ENCODE measurements at regions not wholly inside any gene's neighbourhood (a gene's known extent, or its start where the extent isn't known, plus 50 kb on each side); places are given as distances from the start of the nearest gene placed in this dataset.

- H3K56ac ChIP-seq (replicated peaks; ENCODE audit: insufficient read length, low read depth, low read length): no peak overlapping the region
- H3K27me3 ChIP-seq (replicated peaks in 1 of 4; ENCODE audit: control insufficient read depth in 3 of 4, extremely low read depth in 1 of 4, insufficient read depth in 3 of 4, low read length in 3 of 4): no peaks in the 10 kb centered on the region
- no peak overlapping the region for H3K4me2 ChIP-seq (ENCODE audit: insufficient read depth in 1 of 2, low read depth in 2 of 2, low read length in 2 of 2)
- H3K18ac ChIP-seq (ENCODE audit: extremely low read depth, low read length): no peak overlapping the region
- POLR2A ChIA-PET (ENCODE audit: partially characterized antibody): no interaction called here
- no peak overlapping the region for H3K14ac ChIP-seq (ENCODE audit: insufficient read length)
- H2AFZ ChIP-seq (ENCODE audit: low read length): no peak overlapping the region
- H3K23me2 ChIP-seq (ENCODE audit: low read depth, low read length): no peaks in the 10 kb centered on the region
- H3K79me2 ChIP-seq (ENCODE audit: control insufficient read depth in 1 of 2, insufficient read depth in 2 of 2, low read length in 2 of 2): no peaks in the 10 kb centered on the region
- no peaks in the 10 kb centered on the region for H3K79me1 ChIP-seq (ENCODE audit: low read depth, low read length)
- H3K27ac ChIP-seq (ENCODE audit: low read depth, low read length): no peak overlapping the region
- CTCF ChIA-PET (ENCODE audit: partially characterized antibody): interaction anchor here (0.6 to 1.4 kb wide), 2 partner anchors 23 to 46 kb away, joined by 3 to 4 read pairs; no protein-coding TSS in a partner anchor
- 91% methylated on average over 3 of the region's 3 CpGs; no CpG with 5 or more reads in 1 of the 2 experiments for WGBS, 2 experiments (ENCODE audit: extremely low coverage in 1 of 2, insufficient coverage in 1 of 2, insufficient read length in 1 of 2, insufficient replicate concordance in 2 of 2, low coverage in 1 of 2, low lambda C conversion rate in 2 of 2, missing lambda C conversion rate in 1 of 2)
- no peak overlapping the region for H2BK15ac ChIP-seq (ENCODE audit: low read length)
- H3K9ac ChIP-seq (replicated peaks in 1 of 4; ENCODE audit: extremely low read depth in 1 of 4, low read depth in 3 of 4, low read length in 3 of 4): no peak overlapping the region
- H3K9me3 ChIP-seq (ENCODE audit: insufficient read depth in 2 of 2, low read depth in 1 of 2, low read length in 1 of 2): no peaks in the 10 kb centered on the region
- no peak overlapping the region for H3K4ac ChIP-seq (replicated peaks; ENCODE audit: insufficient read length, low read depth, low read length)
- no peak overlapping the region for H2AK5ac ChIP-seq (ENCODE audit: low read depth, low read length)
- H4K8ac ChIP-seq (ENCODE audit: extremely low read depth, insufficient read depth, low read length): no peak overlapping the region
- FAIRE-seq: no peak
- no peaks in the 10 kb centered on the region for H3K36me3 ChIP-seq (ENCODE audit: control insufficient read depth in 2 of 4, insufficient read depth in 4 of 4, low read length in 3 of 4)
- H3K4me1 ChIP-seq (replicated peaks in 1 of 4; ENCODE audit: control insufficient read depth in 3 of 4, insufficient read depth in 4 of 4, low read length in 3 of 4): peaks cover 0 to 6% (median 3%) of the 10 kb centered on the region in 4 experiments; a peak in 5 of 7 replicates
- H2BK20ac ChIP-seq (ENCODE audit: low read length): no peak overlapping the region
- TF ChIP-seq E2F6 (IDR thresholded peaks at IDR 0.05) (no peak), TEAD4 (IDR thresholded peaks at IDR 0.05; ENCODE audit: low read depth, low read length) (no peak), SP1 (IDR thresholded peaks at IDR 0.05; ENCODE audit: low read depth, low read length) (no peak), TAF7 (optimal IDR thresholded peaks at IDR 0.05; ENCODE audit: borderline replicate concordance, low read depth, low read length) (no peak), BCL11A (IDR thresholded peaks at IDR 0.05; ENCODE audit: low read depth in 2 of 2, low read length in 2 of 2) (no peak), HDAC6 (IDR thresholded peaks at IDR 0.05; ENCODE audit: low read depth, low read length) (no peak), RNF2 (IDR thresholded peaks at IDR 0.05; ENCODE audit: borderline replicate concordance, low read depth, low read length, missing control alignments, poor library complexity, severe bottlenecking) (no peak), NANOG (IDR thresholded peaks at IDR 0.05; ENCODE audit: insufficient read depth, low read depth, low read length, poor library complexity, severe bottlenecking) (no peak)
- H4K91ac ChIP-seq (replicated peaks; ENCODE audit: insufficient read length, low read length): no peak overlapping the region
- H3K4me3 ChIP-seq (ENCODE audit: extremely low read depth in 1 of 4, insufficient read depth in 2 of 4, low read depth in 3 of 4, low read length in 4 of 4): no peak overlapping the region
- H4K5ac ChIP-seq (ENCODE audit: insufficient read length, low read depth, low read length): no peak overlapping the region
- no peak overlapping the region for H3K23ac ChIP-seq (ENCODE audit: insufficient read length)
- H2BK120ac ChIP-seq (replicated peaks; ENCODE audit: low read depth, low read length): no peak overlapping the region
- no peaks in the 10 kb centered on the region for H4K20me1 ChIP-seq (replicated peaks in 1 of 2; ENCODE audit: control insufficient read depth in 1 of 2, insufficient read depth in 2 of 2, low read length in 2 of 2)
- no peak overlapping the region for H2BK5ac ChIP-seq (ENCODE audit: low read depth, low read length)
- DNase-seq (ENCODE audit: low read depth in 1 of 2, low spot score in 2 of 2): no peak
- no peak overlapping the region for H2BK12ac ChIP-seq (ENCODE audit: low read depth, low read length)
Measured at GRCh38 chr18:60872434-60872833, 460.8 kb upstream of the CDH20 start.

Data from H1 (cell line).